NCI-H460 (cell line): ENCODE measurements at regions not wholly inside any gene's neighbourhood (a gene's known extent, or its start where the extent isn't known, plus 50 kb on each side); places are given as distances from the start of the nearest gene placed in this dataset.

Experiments used
- DNase-seq: peaks from one replicate; pipeline ENCODE4 v3.0.0-alpha.2; 2016; ENCODE audit warnings: low read depth; ENCODE audit errors: extremely low read depth

DNA sequence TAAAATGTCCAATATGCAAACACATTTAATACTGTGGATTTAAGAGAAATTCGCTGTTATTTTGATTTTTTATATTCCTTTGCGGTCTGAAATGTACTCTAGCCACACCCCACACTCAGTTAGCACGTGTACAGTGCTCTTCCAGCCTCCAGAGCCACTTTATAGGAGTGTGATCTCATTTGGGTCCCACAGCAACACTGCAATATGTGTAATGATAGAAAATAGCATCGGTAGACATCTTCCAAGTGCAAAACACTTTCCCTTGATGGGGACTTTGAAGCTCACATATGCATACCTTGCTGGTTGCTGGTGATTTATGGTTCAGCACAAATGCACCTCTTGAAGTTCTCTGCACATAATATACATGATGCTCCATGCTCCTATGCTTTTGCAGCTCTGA is 148.3 kb downstream of the GAS1 start:
- no peak for DNase-seq

GRCh38 chr9:86796666-86797065 is 150.6 kb downstream of the GAS1 start:
- no peak for DNase-seq

DNA sequence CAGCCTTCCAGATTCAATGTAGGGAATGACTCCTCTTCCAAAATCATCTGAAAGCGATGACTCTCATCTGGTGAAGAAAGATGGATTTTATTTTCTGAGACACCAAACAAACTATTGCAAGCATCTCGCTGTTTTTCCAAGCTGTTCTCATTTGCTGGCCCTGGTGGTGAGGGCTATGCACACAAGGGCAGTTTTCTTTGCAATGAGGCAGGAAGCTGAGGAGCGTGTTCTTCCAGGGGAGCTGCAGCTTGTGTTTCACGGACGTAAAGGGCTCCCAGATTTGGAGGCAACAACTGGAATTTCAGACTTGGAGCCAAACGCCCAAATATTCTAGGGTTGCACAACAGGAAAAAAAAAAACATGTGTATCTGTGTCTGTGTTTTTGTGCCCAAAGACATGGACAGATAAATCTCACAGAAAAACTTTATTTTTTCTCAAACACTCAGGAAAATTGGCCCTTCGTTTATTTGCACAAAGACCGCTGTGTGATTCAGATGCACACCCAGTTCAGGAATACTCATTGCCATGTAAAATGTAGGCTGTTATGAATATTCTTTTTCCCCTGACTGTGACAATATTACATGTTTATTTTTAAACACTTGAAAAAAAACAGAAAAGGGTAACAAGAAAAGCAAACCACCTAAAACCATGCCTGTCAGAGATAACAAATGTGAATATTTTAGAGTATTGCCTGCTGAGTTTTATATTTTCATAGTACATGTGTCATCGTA is 151.3 kb downstream of the GAS1 start:
- no peak for DNase-seq

DNA sequence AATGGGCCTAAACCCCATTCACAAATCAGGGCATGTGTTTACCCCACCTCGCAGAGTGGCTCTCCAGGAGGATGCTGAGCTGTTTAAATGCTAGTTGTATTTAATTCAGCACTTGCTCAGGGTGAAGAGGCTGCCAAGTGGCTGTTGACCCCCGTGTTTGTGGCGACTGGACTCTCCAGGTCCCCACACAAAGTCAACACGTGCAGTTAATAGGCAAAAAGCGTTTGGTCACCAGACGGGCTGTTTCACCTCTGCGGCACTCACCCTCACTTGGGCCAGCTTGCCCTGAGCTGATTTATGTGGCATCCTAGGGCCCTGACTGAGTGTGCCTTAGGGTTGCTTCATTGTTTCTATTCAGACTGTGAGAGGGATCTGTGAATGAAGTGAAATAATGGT is 152.3 kb downstream of the GAS1 start:
- no peak for DNase-seq

DNA sequence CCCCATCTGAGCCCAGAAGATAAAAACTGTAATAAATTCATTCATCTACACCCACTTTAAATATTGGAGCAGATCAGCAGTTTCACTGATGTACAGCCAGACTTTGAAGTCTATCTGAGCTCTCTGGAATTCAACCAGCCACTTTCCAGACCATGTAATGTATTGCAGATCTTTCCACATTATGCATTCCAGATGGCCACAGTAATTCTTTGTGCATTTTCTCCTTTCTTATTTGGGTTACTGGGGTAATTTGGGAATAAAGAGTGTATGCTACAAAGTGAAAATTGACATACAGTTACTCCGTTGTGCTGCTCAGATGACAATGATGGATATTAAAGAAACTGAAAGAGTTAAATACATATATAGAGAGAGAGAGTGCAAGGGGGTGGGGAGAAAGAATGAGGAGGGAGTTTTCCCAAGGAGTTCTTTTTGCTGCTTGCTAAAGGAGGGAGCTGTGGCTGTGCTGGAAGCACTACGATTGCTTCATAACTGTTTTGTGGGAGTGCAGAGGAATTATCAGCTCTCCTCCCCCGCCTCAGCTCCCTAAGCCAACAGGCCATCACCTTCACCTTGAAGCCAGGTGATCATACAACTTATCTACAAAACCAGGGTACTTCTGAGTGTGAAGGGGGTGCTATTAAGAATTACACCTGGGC is 152.8 kb downstream of the GAS1 start:
- no peak for DNase-seq

DNA sequence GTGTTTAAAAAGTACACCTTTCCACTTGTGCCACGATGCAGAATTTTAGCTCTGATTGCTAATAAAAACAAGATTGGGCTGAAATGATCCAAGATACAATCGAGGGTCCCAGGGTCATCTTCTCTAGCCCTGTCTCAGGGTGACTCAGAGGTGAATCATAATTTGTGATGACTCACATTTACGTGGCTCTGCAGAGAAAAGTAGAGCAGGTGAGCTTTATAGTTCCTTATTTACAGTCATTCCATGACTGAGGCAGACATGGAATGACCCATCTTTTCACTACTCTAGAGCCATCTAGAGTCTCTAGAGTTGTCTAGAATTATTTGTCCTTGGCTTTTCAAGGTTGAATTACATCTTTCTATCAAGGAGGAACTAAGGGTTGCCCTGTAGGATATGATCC is 155.2 kb downstream of the GAS1 start:
- no peak for DNase-seq

- DNase-seq = no peak
Measured at GRCh38 chr9:86790805-86791204, 156.5 kb downstream of the GAS1 start.

- no peak for DNase-seq
Measured at GRCh38 chr9:86788456-86788855, 158.8 kb downstream of the GAS1 start.

GRCh38 chr9:86783884-86784283 is 163.4 kb downstream of the GAS1 start:
- no peak for DNase-seq

DNA sequence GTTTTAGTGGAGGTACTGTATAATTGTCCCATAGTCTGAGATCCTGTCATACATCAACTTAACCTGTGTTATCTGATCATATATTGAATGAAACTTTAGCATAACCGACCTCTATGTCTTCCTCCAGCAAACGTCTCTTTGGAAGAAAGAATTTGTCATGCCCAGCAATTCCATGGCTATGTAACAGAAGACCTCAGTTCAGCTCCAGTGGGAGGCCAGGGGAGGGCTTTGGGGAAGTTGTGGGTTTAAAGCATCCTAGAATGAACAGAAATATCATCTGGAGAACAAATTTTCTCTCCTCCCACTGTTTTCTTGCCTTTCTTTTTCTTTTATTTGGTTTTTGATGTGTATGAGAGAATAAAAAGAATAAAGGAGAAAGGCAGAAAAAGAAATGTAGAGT is 164.5 kb downstream of the GAS1 start:
- DNase-seq = no peak

GRCh38 chr9:86778761-86779160 is 168.5 kb downstream of the GAS1 start:
- no peak for DNase-seq

DNA sequence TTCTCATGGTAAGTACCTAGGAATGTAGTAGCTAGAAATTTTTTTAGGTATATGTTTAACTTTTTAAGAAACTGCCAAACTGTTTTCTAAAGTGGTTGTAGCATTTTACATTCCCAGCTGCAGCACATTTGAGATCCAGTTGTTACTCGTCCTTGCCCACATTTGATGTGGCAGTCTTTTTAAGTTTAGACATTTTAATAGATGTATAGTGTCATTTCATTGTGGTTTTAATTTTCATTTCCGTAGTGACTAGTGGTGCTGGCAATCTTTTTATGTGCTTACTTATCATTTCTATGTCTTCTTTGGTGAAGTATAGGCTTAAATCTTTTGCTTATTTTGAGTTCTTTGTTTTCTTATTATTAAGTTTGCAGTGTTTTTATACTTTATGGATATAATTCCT is 171.6 kb downstream of the GAS1 start:
- no peak for DNase-seq

DNA sequence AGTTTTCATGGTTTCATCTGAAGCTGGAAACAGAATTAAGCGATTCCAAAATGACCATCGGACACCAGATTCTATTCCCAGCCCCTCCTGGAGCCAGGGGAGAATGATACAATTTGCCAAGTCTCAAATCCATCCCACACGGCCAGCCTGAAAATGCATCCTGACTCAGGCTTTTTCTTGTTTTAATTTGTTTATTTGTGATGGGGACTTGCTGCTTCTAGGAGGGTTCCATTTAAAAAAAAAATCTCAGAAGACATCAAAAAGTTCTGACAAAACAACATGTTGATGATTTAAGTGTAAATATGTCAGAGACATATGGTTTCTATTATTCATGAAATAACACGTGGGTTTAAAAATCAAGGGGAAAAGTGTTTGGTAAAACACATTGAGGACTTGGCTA is 173.2 kb downstream of the GAS1 start:
- DNase-seq = no peak

DNA sequence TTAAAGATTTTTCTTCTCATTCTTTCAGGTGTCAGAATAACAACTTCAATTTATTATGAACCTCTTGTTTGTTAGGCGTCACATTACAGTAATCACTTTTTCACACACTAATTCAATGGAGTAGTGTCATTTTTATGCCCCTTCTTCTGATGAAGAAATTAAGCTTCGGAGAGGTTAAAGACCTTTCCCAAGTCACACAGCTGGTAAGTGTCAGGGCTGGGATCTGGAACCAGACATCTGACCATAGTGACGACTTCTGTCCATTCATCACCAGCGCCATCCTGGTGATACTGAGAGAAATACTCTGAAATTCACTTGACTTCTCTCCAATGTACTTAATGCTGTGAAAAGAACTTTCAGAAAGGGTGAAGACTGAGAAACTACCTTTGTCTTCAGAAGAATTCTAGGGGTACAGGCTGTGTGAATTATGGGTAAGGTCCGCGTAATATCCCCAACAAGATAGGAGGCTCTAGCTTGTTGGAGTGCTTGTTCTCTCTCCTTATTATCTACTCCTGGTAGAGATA is 173.8 kb downstream of the GAS1 start:
- DNase-seq = no peak

DNA sequence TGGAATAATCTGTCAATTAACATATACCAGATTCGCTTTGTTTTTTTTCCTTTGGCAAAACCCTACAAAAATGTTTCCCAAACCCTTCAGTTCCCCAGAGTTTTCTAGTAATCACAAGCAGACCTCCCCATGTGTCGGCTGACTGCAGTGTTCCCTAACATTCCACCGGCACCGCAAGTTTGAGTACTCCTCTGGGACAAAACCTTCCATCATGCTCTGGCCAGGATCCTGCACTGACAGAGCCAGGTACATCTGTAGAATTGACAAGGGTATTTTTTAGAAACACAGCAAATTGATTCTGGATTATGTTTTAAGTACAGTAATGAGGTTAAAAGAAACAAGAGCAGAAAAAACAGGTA is 174.7 kb downstream of the GAS1 start:
- no peak for DNase-seq

DNA sequence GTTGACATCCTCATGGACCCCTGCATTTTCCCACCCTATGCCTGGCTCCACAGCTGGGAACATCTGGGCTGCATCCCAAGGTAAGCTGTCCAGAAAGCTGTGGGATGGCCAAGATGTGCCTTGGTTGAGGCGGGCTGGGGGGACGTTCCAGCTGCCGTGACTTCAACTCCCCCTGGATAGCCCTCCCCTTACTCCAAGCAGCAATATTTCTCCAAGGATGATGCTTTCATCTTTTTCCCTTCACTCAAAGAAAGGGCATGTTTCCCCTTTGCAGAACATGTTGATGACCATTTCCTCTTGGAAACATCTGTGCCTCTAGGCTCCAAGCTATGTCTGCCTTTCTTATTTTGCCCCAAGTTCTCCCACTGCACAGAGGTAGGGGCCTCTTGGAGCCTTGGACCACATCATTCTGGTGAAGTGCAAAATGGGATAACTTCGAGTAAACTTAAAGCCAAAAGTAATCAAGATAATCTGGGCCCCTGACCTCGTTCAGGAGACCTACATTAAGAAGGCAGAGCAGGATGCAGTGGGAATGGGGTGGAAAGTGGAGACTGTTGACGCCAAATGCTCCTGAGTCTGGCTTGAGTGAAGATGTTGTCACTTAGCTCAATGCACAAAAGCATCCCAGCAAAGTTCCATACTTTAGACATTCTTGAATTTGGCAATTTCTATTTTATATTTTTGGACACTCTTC is 175.2 kb downstream of the GAS1 start:
- no peak for DNase-seq

DNA sequence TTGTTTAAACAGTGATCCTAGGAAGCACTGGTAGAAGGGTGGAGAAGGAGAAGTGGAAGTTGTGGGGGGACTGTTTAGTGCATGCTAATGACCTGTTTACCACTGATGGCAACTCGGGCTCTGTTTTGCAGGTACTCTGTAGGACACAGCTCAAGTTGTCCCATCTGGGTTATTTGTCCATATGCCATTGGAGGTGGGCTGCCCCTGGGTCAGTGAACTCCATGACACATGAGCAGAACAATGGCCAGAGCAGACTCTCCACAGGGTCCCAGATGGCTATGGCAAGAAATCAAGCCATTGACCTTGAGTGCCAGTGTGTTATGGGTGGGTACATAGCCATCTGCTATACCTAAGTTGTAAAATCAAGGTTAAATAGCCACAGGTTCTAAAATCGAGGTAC is 175.9 kb downstream of the GAS1 start:
- DNase-seq = no peak

DNA sequence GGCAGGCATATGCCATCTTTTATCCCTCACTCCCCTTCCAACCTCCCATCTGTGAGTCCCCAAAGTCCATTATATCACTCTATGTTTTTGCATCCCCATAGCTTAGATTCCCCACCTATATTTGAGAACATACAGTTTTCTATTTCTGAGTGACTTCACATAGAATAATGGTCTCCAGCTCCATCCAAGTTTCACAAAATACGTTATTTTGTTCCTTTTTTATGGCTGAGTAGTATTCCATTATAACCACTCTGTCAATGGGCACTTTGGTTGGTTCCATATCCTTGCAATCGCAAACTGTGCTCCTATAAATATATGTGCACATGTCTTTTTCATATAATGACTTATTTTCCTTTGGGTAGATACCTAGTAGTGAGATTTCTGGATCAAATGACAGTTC is 178.6 kb downstream of the GAS1 start:
- DNase-seq = no peak

DNA sequence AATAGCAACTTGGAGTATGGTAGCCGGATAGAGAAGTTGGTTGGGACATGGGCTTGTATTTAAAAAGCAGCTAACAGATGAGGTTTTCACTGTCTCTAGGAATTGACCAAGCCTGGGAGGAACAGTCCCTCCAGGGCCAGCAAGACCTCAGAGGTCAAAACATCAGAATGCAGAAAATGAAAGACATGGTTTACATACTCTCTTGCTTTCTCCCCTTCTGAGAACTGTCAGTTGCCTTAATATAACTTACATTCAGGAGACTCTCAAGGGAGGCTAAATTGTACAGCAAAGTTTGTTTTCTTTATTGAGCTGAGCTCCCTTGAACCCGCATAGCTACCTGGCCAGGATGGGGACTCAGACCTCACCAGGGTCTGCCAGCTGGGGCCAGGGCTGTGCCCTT is 179.3 kb downstream of the GAS1 start:
- DNase-seq = no peak

GRCh38 chr9:86767373-86767772 is 179.9 kb downstream of the GAS1 start:
- no peak for DNase-seq

DNA sequence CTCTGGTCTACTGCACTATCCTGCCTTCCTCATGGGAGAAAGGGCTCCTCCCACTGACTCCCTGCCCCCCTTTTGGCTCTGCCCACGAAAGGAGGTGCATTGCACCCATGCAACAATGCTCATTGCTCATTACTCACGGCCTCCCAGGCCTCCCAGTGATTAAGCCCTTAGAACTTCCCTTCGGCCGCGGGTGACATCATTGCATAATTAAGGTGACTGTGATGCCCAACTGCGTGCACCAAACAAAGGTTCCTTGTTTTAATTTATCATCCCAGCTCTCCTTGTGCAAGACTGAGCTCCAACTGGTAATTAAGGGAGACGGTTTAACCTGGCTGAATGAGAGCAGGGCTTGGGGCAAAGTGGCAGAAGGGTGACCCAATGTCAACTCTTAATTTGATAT is 180.4 kb downstream of the GAS1 start:
- peak; percentile 28 for DNase-seq

DNA sequence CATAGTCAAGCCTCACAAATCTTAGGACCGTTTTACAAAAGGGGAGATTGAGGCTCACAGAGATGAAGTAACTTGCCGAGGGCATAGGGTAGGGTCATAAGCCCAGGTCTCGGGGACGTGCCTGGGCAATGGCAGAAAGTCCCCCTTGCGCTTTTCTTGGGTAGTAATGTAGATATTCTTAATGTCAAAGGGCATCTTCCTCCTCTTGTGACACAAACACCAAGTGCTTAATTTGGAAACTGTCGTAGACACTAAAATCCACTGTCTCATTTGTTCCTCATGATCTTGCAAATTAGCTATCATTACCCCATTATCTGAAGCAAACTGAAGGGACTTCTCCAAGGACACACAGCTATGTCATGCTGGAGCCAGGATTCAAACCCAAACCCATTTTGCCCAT is 180.8 kb downstream of the GAS1 start:
- DNase-seq = no peak
